Ascending aorta (tissue), 2 donors: ENCODE measurements at regions not wholly inside any gene's neighbourhood (a gene's known extent, or its start where the extent isn't known, plus 50 kb on each side); places are given as distances from the start of the nearest gene placed in this dataset.

Experiments used
- DNase-seq, 2 donors: peaks; one replicate each; pipeline ENCODE4 v3.0.0-alpha.2; 2019; ENCODE audit warnings: low spot score in 2 of 2
- H3K27ac ChIP-seq, 2 donors: fragments of 200-600 bp; sonication (generic); one replicate each; pipeline ENCODE4 v1.5.1; 2016 to 2017; ENCODE audit warnings: mild to moderate bottlenecking in 1 of 2
- H3K27me3 ChIP-seq: fragments of 200-600 bp; sonication (generic); one replicate; pipeline ENCODE4 v1.5.1; 2017
- H3K36me3 ChIP-seq, 2 donors: fragments of 200-600 bp; sonication (generic); one replicate each; pipeline ENCODE4 v1.5.1; 2016
- H3K4me1 ChIP-seq, 2 donors: fragments of 200-600 bp; sonication (generic); one replicate each; pipeline ENCODE4 v1.5.1; 2016 to 2017; ENCODE audit warnings: mild to moderate bottlenecking in 1 of 2
- H3K4me3 ChIP-seq, 2 donors: fragments of 200-600 bp; sonication (generic); one replicate each; pipeline ENCODE4 v1.5.1; 2016 to 2017; ENCODE audit warnings: mild to moderate bottlenecking in 1 of 2
- H3K9me3 ChIP-seq, 2 donors: fragments of 200-600 bp; sonication (generic); one replicate each; pipeline ENCODE4 v1.5.1; 2016
- intact Hi-C: fragments of 100-400 bp; cut with DNase I; formaldehyde crosslinking; loops from one replicate; pipeline ENCODE4 v1.15.1; 2023
- TF ChIP-seq, protein P1 (sequence below), 3 experiments: fragments of 200-600 bp in 2 of 3; fragments of 450-650 bp in 1 of 3; sonication (generic) in 2 of 3; IDR thresholded peaks; one replicate each; pipeline ENCODE4 v1.5.1; 2016 to 2019; ENCODE audit warnings: antibody characterized with exemption in 3 of 3, mild to moderate bottlenecking in 1 of 3, moderate library complexity in 1 of 3

DNA sequence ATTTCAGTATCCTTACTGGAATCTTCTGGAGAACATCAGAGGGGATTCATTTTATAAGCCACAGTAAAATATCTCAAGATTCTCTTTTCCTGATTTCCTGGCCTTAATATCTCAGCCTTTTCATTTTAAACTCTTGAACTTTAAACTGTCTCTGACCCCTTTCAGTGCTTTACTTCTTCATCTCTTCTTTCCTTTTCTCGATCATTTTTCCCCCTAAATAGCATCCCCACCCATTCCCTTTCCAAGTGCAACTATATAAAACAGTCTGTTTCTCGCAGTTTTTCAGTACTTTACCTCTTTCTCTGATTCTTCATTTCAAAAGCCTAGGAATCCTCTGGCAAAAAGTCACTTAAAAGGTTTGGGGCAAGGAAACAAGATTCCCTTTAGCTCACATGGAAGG is 80.5 kb downstream of the PALM2AKAP2 start:
- Histone ChIP-seq H3K4me3 (no peak overlapping the region), H3K9me3 (no peaks in the 10 kb centered on the region), H3K36me3 (no peaks in the 10 kb centered on the region), H3K27me3 (no peaks in the 10 kb centered on the region), H3K4me1 (peaks cover 5 to 13% of the 10 kb centered on the region in 2 donors), H3K27ac (no peak overlapping the region)
- no peak for DNase-seq
- TF ChIP-seq, protein P1, sequence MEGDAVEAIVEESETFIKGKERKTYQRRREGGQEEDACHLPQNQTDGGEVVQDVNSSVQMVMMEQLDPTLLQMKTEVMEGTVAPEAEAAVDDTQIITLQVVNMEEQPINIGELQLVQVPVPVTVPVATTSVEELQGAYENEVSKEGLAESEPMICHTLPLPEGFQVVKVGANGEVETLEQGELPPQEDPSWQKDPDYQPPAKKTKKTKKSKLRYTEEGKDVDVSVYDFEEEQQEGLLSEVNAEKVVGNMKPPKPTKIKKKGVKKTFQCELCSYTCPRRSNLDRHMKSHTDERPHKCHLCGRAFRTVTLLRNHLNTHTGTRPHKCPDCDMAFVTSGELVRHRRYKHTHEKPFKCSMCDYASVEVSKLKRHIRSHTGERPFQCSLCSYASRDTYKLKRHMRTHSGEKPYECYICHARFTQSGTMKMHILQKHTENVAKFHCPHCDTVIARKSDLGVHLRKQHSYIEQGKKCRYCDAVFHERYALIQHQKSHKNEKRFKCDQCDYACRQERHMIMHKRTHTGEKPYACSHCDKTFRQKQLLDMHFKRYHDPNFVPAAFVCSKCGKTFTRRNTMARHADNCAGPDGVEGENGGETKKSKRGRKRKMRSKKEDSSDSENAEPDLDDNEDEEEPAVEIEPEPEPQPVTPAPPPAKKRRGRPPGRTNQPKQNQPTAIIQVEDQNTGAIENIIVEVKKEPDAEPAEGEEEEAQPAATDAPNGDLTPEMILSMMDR (IDR thresholded peaks at IDR 0.05): no peak
- intact Hi-C loops: no loop called here

DNA sequence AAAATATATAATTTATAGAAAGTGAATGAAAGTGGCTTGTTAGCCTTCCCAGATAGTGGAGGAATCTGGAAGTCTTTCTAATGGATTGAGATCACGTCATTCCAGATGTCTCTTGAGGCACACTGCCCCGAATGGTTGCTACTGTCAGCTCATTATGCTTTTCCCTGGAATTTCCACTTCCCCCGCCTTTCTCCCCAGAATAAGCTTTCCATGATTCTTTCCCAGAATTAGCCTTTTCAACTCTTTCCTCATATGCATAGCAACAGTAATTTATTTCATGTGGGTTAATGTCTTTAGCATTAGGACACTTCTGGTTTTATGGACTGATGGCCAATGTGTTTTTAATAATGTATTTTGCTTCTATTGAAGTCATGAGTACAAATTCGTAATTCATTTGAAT is 81.5 kb downstream of the PALM2AKAP2 start:
- H3K4me1 ChIP-seq: peaks cover 5 to 10% of the 10 kb centered on the region in 2 donors
- intact Hi-C loops: no loop called here
- H3K9me3 ChIP-seq: no peaks in the 10 kb centered on the region
- H3K4me3 ChIP-seq: no peak overlapping the region
- TF ChIP-seq, protein P1 (IDR thresholded peaks at IDR 0.05): no peak
- DNase-seq: no peak
- no peaks in the 10 kb centered on the region for H3K36me3 ChIP-seq
- no peaks in the 10 kb centered on the region for H3K27me3 ChIP-seq
- H3K27ac ChIP-seq: peak overlapping the region in 1 of 2 donors; percentile 21

DNA sequence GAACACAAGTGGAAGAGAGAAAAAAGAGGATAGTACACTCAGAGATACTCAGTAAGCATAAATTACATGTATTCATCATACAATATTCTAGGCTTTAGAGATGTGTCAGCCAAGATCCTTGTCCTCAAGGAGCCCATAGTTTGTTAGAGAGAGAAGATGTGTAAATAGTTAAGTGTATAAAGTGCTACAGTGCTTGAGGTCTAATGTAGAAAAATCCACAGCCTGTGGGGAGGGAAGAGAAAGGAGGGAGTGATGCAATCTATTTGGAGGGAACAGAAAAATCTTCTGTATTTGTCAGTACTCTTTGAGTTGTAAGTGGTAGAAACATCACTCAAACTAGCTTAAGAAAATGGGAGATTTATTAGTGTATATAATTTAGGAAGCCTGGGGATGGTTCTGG is 81.9 kb downstream of the PALM2AKAP2 start:
- Histone ChIP-seq H3K36me3 (no peaks in the 10 kb centered on the region), H3K4me1 (peaks cover 5 to 13% of the 10 kb centered on the region in 2 donors), H3K4me3 (no peak overlapping the region), H3K9me3 (no peaks in the 10 kb centered on the region), H3K27me3 (no peaks in the 10 kb centered on the region), H3K27ac (peak overlapping the region in 1 of 2 donors; percentile 21)
- TF ChIP-seq, protein P1 (IDR thresholded peaks at IDR 0.05): no peak
- no peak for DNase-seq
- intact Hi-C loops: no loop called here

DNA sequence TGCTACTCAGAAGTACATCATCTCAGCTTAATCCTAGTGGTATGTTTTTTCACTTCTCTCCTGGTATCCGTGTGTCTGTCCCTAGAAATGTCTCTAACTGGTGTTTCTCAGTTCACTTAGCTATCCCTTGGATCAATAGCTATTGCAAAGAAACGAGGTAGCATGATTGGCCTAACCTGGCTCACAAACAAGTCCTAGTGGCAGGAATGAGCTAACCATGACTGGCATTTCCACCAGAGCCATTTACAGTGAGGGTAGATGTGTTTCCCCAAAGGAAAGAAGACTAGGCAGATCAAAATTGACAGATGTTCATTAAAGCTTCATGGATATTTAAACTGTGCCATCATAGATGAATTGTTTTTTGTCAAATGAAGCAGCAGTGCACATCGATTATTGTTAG is 82.5 kb downstream of the PALM2AKAP2 start:
- Histone ChIP-seq H3K4me3 (no peak overlapping the region), H3K27me3 (no peaks in the 10 kb centered on the region), H3K9me3 (no peaks in the 10 kb centered on the region), H3K36me3 (no peaks in the 10 kb centered on the region), H3K27ac (no peak overlapping the region), H3K4me1 (peaks cover 5 to 18% of the 10 kb centered on the region in 2 donors)
- intact Hi-C loops: no loop called here
- TF ChIP-seq, protein P1 (IDR thresholded peaks at IDR 0.05): no peak
- DNase-seq: no peak

DNA sequence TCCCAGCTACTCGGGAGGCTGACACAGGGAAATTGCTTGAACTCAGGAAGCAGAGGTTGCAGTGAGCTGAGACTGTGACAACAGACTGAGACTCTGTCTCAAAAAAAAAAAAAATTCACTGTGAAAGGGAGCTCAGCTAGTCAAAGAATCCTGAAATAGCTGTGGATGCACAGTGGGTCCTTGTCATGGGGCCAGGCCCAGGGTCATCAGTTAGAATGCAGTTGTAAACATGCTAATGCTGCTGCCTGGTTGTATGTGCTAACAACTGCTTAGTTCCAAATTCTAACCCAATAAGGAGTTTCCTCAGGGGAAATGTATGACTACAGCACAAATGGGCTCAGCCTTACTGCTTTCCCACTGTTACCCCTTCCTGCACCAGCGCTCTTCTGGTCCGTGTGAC is 84.0 kb downstream of the PALM2AKAP2 start:
- H3K4me3 ChIP-seq: no peak overlapping the region
- no peaks in the 10 kb centered on the region for H3K9me3 ChIP-seq
- TF ChIP-seq, protein P1 (IDR thresholded peaks at IDR 0.05): no peak
- no peaks in the 10 kb centered on the region for H3K27me3 ChIP-seq
- intact Hi-C loops: no loop called here
- no peak for DNase-seq
- H3K4me1 ChIP-seq: peaks cover 9 to 27% of the 10 kb centered on the region in 2 donors
- H3K27ac ChIP-seq: no peak overlapping the region
- no peaks in the 10 kb centered on the region for H3K36me3 ChIP-seq

DNA sequence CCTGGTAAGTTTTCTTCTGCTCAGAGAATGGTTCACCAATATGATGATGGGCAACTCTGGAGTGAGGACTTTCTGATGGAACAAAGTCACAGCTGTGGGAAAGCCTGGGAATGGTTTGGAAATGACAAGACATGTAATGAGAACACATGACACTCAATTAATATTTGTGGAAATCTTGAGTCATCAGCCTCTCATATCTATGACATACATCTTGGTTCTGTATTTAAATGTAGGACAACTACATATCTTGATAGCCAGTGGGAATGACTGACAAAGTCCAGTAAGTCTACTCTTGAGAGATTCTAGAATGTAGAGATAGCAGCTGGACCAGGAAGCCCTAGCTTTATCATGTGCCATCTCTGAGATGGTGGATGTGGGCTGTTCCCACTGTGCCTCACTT is 85.5 kb downstream of the PALM2AKAP2 start:
- Histone ChIP-seq H3K4me3 (no peak overlapping the region), H3K9me3 (no peaks in the 10 kb centered on the region), H3K27ac (no peak overlapping the region), H3K4me1 (peaks cover 10 to 30% of the 10 kb centered on the region in 2 donors), H3K27me3 (no peaks in the 10 kb centered on the region), H3K36me3 (no peaks in the 10 kb centered on the region)
- intact Hi-C loops: no loop called here
- TF ChIP-seq, protein P1 (IDR thresholded peaks at IDR 0.05): no peak
- no peak for DNase-seq
